HepG2 (cell line): ENCODE measurements at regions not wholly inside any gene's neighbourhood (a gene's known extent, or its start where the extent isn't known, plus 50 kb on each side); places are given as distances from the start of the nearest gene placed in this dataset.
A peak's percentile ranks its signal among the peaks of the same experiment; 100 is the strongest.

Experiments
- ATF1 ChIP-seq: IDR thresholded peaks from 2 replicates; pipeline ENCODE4 v1.6.1; 2016; ENCODE audit warnings: mild to moderate bottlenecking, control low read depth
- ETV5 ChIP-seq: IDR thresholded peaks from 2 replicates; pipeline ENCODE4 v1.6.1; 2018; ENCODE audit warnings: missing biosample characterization, missing genetic modification reagents, inconsistent platforms, borderline replicate concordance
- GATA4 ChIP-seq: sonication (generic); IDR thresholded peaks from 2 replicates; pipeline ENCODE4 v1.6.1; 2016; ENCODE audit warnings: antibody characterized with exemption, low read depth, borderline replicate concordance
- HNF1A ChIP-seq, 2 experiments: sonication (generic) in 1 of 2; formaldehyde crosslinking in 1 of 2; IDR thresholded peaks; 2 replicates each; pipeline versions ENCODE4 v1.4.0 to v1.6.1; 2016 to 2020; ENCODE audit warnings: borderline replicate concordance in 1 of 2, low read depth in 1 of 2, mild to moderate bottlenecking in 1 of 2, missing genetic modification reagents in 1 of 2
- IKZF1 ChIP-seq: fragments of 450-650 bp; IDR thresholded peaks from 2 replicates; pipeline ENCODE4 v1.7.1; 2016
- KDM1A ChIP-seq: IDR thresholded peaks from 2 replicates; pipeline ENCODE4 v1.6.1; 2016; ENCODE audit warnings: missing compliant biosample characterization
- KLF9 ChIP-seq: IDR thresholded peaks from 2 replicates; pipeline ENCODE4 v1.6.1; 2016; ENCODE audit warnings: low read depth
- MAX ChIP-seq: IDR thresholded peaks from 2 replicates; pipeline ENCODE4 v1.6.1; 2012; ENCODE audit warnings: inconsistent platforms
- MYPOP ChIP-seq: sonication (generic); formaldehyde crosslinking; IDR thresholded peaks from 2 replicates; pipeline ENCODE4 v1.8.1; 2023; ENCODE audit warnings: mild to moderate bottlenecking, moderate library complexity, missing genetic modification reagents
- SAP130 ChIP-seq: IDR thresholded peaks from 2 replicates; pipeline ENCODE4 v1.6.1; 2016; ENCODE audit warnings: low read depth
- ZBTB37 ChIP-seq: sonication (generic); formaldehyde crosslinking; IDR thresholded peaks from 2 replicates; pipeline ENCODE4 v1.4.0; 2020; ENCODE audit warnings: mild to moderate bottlenecking, missing genetic modification reagents
- ZNF329 ChIP-seq: sonication (generic); formaldehyde crosslinking; IDR thresholded peaks from 2 replicates; pipeline ENCODE4 v1.9.0; 2021; ENCODE audit warnings: low read depth, mild to moderate bottlenecking, missing genetic modification reagents
- ZNF549 ChIP-seq: sonication (generic); formaldehyde crosslinking; IDR thresholded peaks from 2 replicates; pipeline ENCODE4 v1.5.0; 2020; ENCODE audit warnings: missing genetic modification reagents
- ZNF556 ChIP-seq: sonication (generic); formaldehyde crosslinking; IDR thresholded peaks from 2 replicates; pipeline ENCODE4 v1.4.0; 2020; ENCODE audit warnings: mild to moderate bottlenecking, missing genetic modification reagents, borderline replicate concordance
- ZNF567 ChIP-seq: sonication (generic); formaldehyde crosslinking; IDR thresholded peaks from 2 replicates; pipeline ENCODE4 v1.8.1; 2023; ENCODE audit warnings: mild to moderate bottlenecking, missing genetic modification reagents, borderline replicate concordance
- ZNF574 ChIP-seq: sonication (generic); formaldehyde crosslinking; IDR thresholded peaks from 2 replicates; pipeline ENCODE4 v1.4.0; 2020; ENCODE audit warnings: missing genetic modification reagents
- ZNF747 ChIP-seq: sonication (generic); formaldehyde crosslinking; IDR thresholded peaks from 2 replicates; pipeline ENCODE4 v1.8.1; 2023; ENCODE audit warnings: missing genetic modification reagents, mild to moderate bottlenecking, borderline replicate concordance
- TF ChIP-seq, protein P1 (sequence below), 2 experiments: sonication (generic) in 1 of 2; formaldehyde crosslinking in 1 of 2; IDR thresholded peaks; 2 replicates each; pipeline versions ENCODE4 v1.4.0 to v1.6.1; 2018 to 2020; ENCODE audit warnings: missing genetic modification reagents in 2 of 2, borderline replicate concordance in 1 of 2, low read depth in 1 of 2, mild to moderate bottlenecking in 1 of 2, missing biosample characterization in 1 of 2

DNA sequence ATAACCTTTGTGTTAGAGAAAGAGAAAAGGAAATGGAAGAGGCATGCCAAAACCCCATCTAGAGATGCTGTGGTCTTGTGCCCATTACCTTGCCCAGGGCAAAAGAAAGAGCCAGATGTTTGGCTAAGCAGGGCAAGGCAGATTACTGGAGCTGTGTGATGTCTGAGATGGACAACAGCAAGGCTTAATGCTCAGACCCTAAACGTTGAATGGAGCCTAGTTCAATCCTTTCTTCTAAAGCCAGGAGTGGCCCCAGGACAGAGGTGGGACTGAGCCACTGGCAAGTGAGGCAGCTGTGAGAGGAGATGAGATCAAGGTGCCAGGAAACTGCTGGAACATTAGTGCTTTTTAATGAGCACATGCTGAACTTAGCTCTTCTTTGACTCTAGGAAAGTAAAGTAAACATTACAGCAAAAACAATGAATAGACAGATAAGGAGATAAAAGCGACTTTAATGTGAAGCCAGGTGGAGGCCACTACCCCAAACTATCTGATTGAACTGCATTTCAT, 143.0 kb upstream of the EGFLAM start (continued):
- TF ChIP-seq HNF1A (IDR thresholded peaks at IDR 0.05; ENCODE audit: low read depth) (no peak), HNF1A (CRISPR knock-in tag; IDR thresholded peaks at IDR 0.05; ENCODE audit: borderline replicate concordance) (peak; percentile 19; the same call in 1 of the 2 replicates), KLF9 (CRISPR knock-in tag) (no peak), KDM1A (CRISPR knock-in tag) (no peak), ZNF747 (peak; percentile 21; the same call in 1 of the 2 replicates), MAX (peak; percentile 92), ZNF329 (CRISPR knock-in tag) (no peak), ZNF549 (CRISPR knock-in tag) (no peak), ZNF574 (CRISPR knock-in tag) (peak; percentile 44; the same call in 1 of the 2 replicates), ATF1 (CRISPR knock-in tag) (0 out of 2 replicates have a peak, but pooled peaks have one; percentile 20), ZNF556 (CRISPR knock-in tag) (peak; percentile 52; the same call in 1 of the 2 replicates), ETV5 (CRISPR knock-in tag) (peak; percentile 43; the same call in 1 of the 2 replicates), ZBTB37 (CRISPR knock-in tag) (no peak), MYPOP (CRISPR knock-in tag) (peak; percentile 52; the same call in 1 of the 2 replicates), SAP130 (CRISPR knock-in tag) (peak; percentile 48), IKZF1 (no peak), ZNF567 (CRISPR knock-in tag) (no peak), GATA4 (peak; percentile 86; the same call in 1 of the 2 replicates)
- TF ChIP-seq, protein P1, sequence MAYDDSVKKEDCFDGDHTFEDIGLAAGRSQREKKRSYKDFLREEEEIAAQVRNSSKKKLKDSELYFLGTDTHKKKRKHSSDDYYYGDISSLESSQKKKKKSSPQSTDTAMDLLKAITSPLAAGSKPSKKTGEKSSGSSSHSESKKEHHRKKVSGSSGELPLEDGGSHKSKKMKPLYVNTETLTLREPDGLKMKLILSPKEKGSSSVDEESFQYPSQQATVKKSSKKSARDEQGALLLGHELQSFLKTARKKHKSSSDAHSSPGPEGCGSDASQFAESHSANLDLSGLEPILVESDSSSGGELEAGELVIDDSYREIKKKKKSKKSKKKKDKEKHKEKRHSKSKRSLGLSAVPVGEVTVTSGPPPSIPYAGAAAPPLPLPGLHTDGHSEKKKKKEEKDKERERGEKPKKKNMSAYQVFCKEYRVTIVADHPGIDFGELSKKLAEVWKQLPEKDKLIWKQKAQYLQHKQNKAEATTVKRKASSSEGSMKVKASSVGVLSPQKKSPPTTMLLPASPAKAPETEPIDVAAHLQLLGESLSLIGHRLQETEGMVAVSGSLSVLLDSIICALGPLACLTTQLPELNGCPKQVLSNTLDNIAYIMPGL (CRISPR knock-in tag; IDR thresholded peaks at IDR 0.05; ENCODE audit: borderline replicate concordance in 1 of 2, low read depth in 1 of 2) = peak in 1 of 2 experiments; percentile 55; a peak in 1 of 4 replicates
